T-cell (primary cell): ENCODE measurements at regions not wholly inside any gene's neighbourhood (a gene's known extent, or its start where the extent isn't known, plus 50 kb on each side); places are given as distances from the start of the nearest gene placed in this dataset.

Source experiments
- ATAC-seq, 4 experiments: fragments of 200-7000 bp in 3 of 4; fragments of 150-1000 bp in 1 of 4; cut with Tn5 transposase; replicated peaks in 1 of 4; 1 replicate in 3 of 4; 2 replicates in 1 of 4; pipeline ENCODE4 v1.10.0; 2021; ENCODE audit warnings: moderate library complexity in 3 of 4, mild to moderate bottlenecking in 2 of 4, moderate number of reproducible peaks in 1 of 4
- CTCF ChIA-PET, 2 donors: fragments of 300-600 bp; sonication (Branson Sonifier 250); formaldehyde crosslinking; loops; one replicate each; lab custom pipeline; 2022; ENCODE audit warnings: antibody characterized with exemption in 2 of 2; lab: Charles Lee
- POLR2A ChIA-PET, 2 donors: fragments of 300-600 bp; sonication (Branson Sonifier 250); formaldehyde crosslinking; loops; one replicate each; lab custom pipeline; 2022; ENCODE audit warnings: antibody characterized with exemption in 2 of 2; lab: Charles Lee
- DNase-seq, 35 experiments: peaks; one replicate each; pipeline versions ENCODE4 v3.0.0 to v3.0.0-alpha.2; 2013 to 2023
- H3K27ac ChIP-seq: one replicate; pipeline ENCODE4 v1.5.1; 2013; ENCODE audit warnings: low read length
- H3K27me3 ChIP-seq, 2 experiments: replicated peaks in 1 of 2; 1 replicate in 1 of 2; 2 replicates in 1 of 2; pipeline versions ENCODE4 v1.6.1 to v1.7.0; 2013; ENCODE audit warnings: low read length in 1 of 2, mixed read lengths in 1 of 2; ENCODE audit not compliant: control insufficient read depth in 2 of 2, insufficient read depth in 2 of 2; ENCODE audit errors: extremely low read depth in 1 of 2
- H3K36me3 ChIP-seq, 2 donors: 1 replicate in 1 of 2; 2 replicates in 1 of 2; pipeline versions ENCODE4 v1.6.1 to v1.7.0; 2013; ENCODE audit warnings: low read length in 1 of 2; ENCODE audit not compliant: control insufficient read depth in 2 of 2, insufficient read depth in 1 of 2; ENCODE audit errors: extremely low read depth in 1 of 2
- H3K4me1 ChIP-seq, 2 experiments: 1 replicate in 1 of 2; 2 replicates in 1 of 2; pipeline versions ENCODE4 v1.6.1 to v1.7.0; 2013; ENCODE audit warnings: low read length in 2 of 2, mixed read lengths in 1 of 2; ENCODE audit not compliant: insufficient read depth in 2 of 2, control insufficient read depth in 1 of 2; ENCODE audit errors: extremely low read depth in 1 of 2
- H3K4me3 ChIP-seq, 2 donors: 1 replicate in 1 of 2; 2 replicates in 1 of 2; pipeline versions ENCODE4 v1.5.1 to v1.7.0; 2013; ENCODE audit warnings: mild to moderate bottlenecking in 2 of 2, low read length in 1 of 2, moderate library complexity in 1 of 2; ENCODE audit not compliant: control insufficient read depth in 1 of 2; ENCODE audit errors: extremely low read depth in 1 of 2
- H3K9me3 ChIP-seq: 2 replicates; pipeline ENCODE4 v1.7.0; 2013
- H3K27ac Mint-ChIP-seq, 2 donors: one replicate each; pipeline ENCODE4 v1.8.0; 2020 to 2021; ENCODE audit warnings: mild to moderate bottlenecking in 2 of 2, mixed read lengths in 2 of 2
- H3K27me3 Mint-ChIP-seq, 2 donors: one replicate each; pipeline ENCODE4 v1.8.0; 2021 to 2022; ENCODE audit warnings: mixed read lengths in 2 of 2
- H3K36me3 Mint-ChIP-seq: one replicate; pipeline ENCODE4 v1.8.0; 2021; ENCODE audit warnings: mixed read lengths
- H3K4me1 Mint-ChIP-seq, 3 donors: one replicate each; pipeline ENCODE4 v1.8.0; 2020 to 2022; ENCODE audit warnings: mixed read lengths in 3 of 3, mild to moderate bottlenecking in 1 of 3
- H3K4me3 Mint-ChIP-seq, 3 donors: one replicate each; pipeline ENCODE4 v1.8.0; 2020 to 2022; ENCODE audit warnings: mild to moderate bottlenecking in 3 of 3, mixed read lengths in 3 of 3, moderate library complexity in 3 of 3
- H3K9me3 Mint-ChIP-seq, 3 donors: one replicate each; pipeline ENCODE4 v1.8.0; 2020 to 2022; ENCODE audit warnings: mixed read lengths in 3 of 3
- WGBS: methylation state at CpG from one replicate; pipeline ENCODE4 v1.1.5; 2013; ENCODE audit warnings: missing lambda C conversion rate; ENCODE audit not compliant: insufficient coverage; 5-methylcytosine and 5-hydroxymethylcytosine counted together

DNA sequence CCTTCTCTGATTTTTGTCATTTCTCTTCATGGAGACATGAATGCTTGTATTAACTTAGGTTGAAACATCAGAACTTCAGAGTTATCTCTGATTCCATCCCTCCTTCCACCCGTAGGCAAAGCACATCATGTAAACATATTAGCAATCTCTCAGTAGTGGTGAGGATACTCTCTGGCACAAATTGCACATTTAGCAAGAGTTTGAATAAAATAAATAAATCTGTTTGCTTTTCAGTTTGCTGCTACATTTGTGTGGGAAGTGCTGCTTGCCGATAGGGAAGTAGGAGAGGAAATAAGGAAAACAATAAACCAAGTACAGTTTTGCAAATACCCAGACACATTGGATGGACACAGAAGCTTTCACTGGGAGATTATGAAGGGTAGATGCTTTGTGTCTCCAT is 359.0 kb downstream of the BCKDHB start:
- CTCF ChIA-PET: no interaction called here

DNA sequence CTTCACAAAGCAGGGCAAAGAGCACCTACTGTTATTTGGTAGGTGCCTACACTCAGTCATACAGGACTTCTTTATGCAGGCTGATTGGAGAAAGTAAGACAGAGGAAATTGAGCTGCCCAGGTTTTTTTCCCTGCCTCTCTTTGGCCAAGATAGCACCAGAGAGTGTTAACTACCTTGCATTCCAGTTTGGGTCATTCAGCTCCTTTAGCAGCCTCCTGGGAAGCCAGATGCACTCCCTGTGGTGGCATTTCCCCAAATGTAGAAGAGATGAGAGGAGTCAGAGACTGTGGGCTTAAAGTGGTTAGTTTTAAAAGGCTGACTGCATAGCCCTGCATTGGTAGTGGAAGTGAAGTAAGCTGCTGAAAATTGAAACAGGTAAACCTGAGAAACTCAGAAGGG is 358.4 kb downstream of the BCKDHB start:
- H3K4me3 Mint-ChIP-seq: no peak overlapping the region
- no peaks in the 10 kb centered on the region for H3K27me3 ChIP-seq
- no peak for DNase-seq
- H3K27ac ChIP-seq: no peak overlapping the region
- H3K9me3 ChIP-seq: no peaks in the 10 kb centered on the region
- CTCF ChIA-PET: no interaction called here
- POLR2A ChIA-PET: interaction anchor here in 1 of 2 donors (0.5 kb wide), 1 partner anchor 47 kb away, joined by 7 read pairs; no protein-coding TSS in a partner anchor
- H3K27ac Mint-ChIP-seq: no peak overlapping the region
- H3K36me3 Mint-ChIP-seq: peaks cover 3% of the 10 kb centered on the region
- H3K4me3 ChIP-seq: no peak overlapping the region
- no peaks in the 10 kb centered on the region for H3K36me3 ChIP-seq
- ATAC-seq: no peak
- H3K4me1 ChIP-seq: no peaks in the 10 kb centered on the region
- H3K9me3 Mint-ChIP-seq: no peaks in the 10 kb centered on the region
- H3K4me1 Mint-ChIP-seq: no peaks in the 10 kb centered on the region
- no peaks in the 10 kb centered on the region for H3K27me3 Mint-ChIP-seq

More for the DNA sequence above, 359.0 kb downstream of the BCKDHB start:
- Histone ChIP-seq H3K4me3 (no peak overlapping the region), H3K4me1 (no peaks in the 10 kb centered on the region), H3K27ac (no peak overlapping the region), H3K36me3 (no peaks in the 10 kb centered on the region), H3K27me3 (no peaks in the 10 kb centered on the region), H3K9me3 (no peaks in the 10 kb centered on the region)
- POLR2A ChIA-PET: no interaction called here
- ATAC-seq (no peak), DNase-seq (no peak)
- no peaks in the 10 kb centered on the region for H3K4me1 Mint-ChIP-seq
- WGBS: no CpG with 5 or more reads among the region's 2 CpGs
- no peak overlapping the region for H3K27ac Mint-ChIP-seq
- H3K4me3 Mint-ChIP-seq: no peak overlapping the region
- H3K27me3 Mint-ChIP-seq: no peaks in the 10 kb centered on the region
- no peaks in the 10 kb centered on the region for H3K9me3 Mint-ChIP-seq
- peaks cover 3% of the 10 kb centered on the region for H3K36me3 Mint-ChIP-seq

DNA sequence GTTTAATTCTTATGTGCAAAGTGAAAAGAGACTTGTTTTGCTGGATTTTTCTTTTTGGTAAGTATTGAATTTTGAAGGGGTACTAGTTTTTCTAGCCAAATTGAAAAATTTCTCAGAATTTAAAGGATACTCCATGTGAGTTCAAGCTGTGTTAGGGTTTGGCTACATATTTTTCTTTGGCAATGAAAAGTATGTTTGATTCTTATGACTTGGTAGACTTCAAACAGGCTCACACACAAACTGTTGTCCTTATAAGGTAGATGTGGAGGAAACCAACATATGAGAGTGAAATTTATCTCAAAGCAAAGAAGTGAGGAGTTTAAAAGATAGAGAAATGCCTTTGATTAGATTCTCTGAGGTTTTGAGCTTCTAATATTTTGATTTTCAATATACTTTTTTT is 356.7 kb downstream of the BCKDHB start:
- Histone ChIP-seq H3K4me3 (no peak overlapping the region), H3K27ac (no peak overlapping the region), H3K36me3 (no peaks in the 10 kb centered on the region), H3K27me3 (no peaks in the 10 kb centered on the region), H3K4me1 (no peaks in the 10 kb centered on the region), H3K9me3 (no peaks in the 10 kb centered on the region)
- Mint-ChIP-seq H3K4me1 (no peaks in the 10 kb centered on the region), H3K27ac (no peak overlapping the region), H3K4me3 (no peak overlapping the region), H3K36me3 (peaks cover 3% of the 10 kb centered on the region), H3K9me3 (no peaks in the 10 kb centered on the region), H3K27me3 (no peaks in the 10 kb centered on the region)
- no peak for ATAC-seq
- no peak for DNase-seq
- ChIA-PET CTCF (interaction anchor here in 1 of 2 donors (0.6 kb wide), 1 partner anchor 1279 kb away, joined by 3 read pairs; no protein-coding TSS in a partner anchor), POLR2A (no interaction called here)

DNA sequence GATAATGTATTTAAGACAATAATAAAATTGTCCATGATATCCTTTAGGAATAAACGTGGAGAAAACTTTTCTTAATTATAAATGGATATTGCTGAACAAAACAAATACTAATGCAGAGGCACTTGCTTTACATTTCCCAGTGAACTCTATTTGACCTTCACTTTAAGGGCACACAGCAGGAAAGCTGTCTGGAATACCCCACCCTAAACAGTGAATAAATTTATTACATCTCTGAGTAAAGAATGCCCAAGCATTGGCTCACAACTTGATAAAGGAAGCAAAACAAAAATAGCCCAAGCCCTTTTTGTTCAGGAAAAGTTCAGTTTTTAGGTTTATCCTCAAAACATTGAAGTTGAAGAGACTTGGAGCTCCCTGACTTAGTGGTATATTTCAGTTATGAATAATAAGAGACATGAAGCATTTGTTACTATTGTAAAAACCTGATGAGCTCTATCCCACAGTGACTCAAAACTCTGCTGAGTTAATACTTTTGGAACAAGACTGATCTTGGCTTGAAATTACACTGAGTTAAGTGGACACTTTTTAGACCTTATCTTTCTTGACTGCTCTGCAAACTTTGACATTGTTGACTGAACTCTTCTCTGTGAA is 353.9 kb downstream of the BCKDHB start:
- Histone ChIP-seq H3K27me3 (no peaks in the 10 kb centered on the region), H3K27ac (no peak overlapping the region), H3K4me1 (no peaks in the 10 kb centered on the region), H3K4me3 (no peak overlapping the region), H3K9me3 (no peaks in the 10 kb centered on the region), H3K36me3 (no peaks in the 10 kb centered on the region)
- DNase-seq (no peak), ATAC-seq (no peak)
- H3K9me3 Mint-ChIP-seq: no peaks in the 10 kb centered on the region
- H3K27ac Mint-ChIP-seq: no peak overlapping the region
- H3K27me3 Mint-ChIP-seq: no peaks in the 10 kb centered on the region
- H3K36me3 Mint-ChIP-seq: peaks cover 3% of the 10 kb centered on the region
- CTCF ChIA-PET: no interaction called here
- POLR2A ChIA-PET: no interaction called here
- H3K4me3 Mint-ChIP-seq: no peak overlapping the region
- no peaks in the 10 kb centered on the region for H3K4me1 Mint-ChIP-seq
- no CpG with 5 or more reads among the region's 1 CpG for WGBS

DNA sequence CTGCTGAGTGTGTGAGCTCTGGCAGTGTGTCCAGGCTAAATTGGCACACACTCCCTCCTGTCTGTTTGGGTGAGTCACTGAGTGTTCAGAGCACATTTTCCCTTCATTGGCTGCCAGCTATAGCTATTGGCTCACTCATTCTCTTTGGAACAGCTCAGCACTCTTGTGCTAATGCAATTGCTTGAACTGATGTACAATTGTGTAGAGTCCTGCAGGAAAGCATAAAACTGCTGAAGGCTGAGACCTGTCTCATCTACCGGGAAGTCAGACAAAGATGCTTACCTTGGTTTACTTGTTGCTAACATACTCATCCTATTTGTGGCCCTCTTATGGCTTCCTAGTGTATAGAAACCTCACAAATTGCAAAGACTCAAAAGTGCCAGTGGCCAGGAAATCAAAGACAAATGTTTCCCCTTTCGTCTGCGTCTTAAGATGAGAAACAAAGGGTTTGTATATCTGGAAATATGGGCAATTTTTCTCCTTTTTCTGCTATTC is 351.0 kb downstream of the BCKDHB start:
- whole genome bisulfite sequencing: 100% methylated on average over 1 of the region's 3 CpGs
- no peaks in the 10 kb centered on the region for H3K27me3 ChIP-seq
- Mint-ChIP-seq H3K36me3 (no peaks in the 10 kb centered on the region), H3K27ac (no peak overlapping the region), H3K27me3 (no peaks in the 10 kb centered on the region), H3K9me3 (no peaks in the 10 kb centered on the region), H3K4me1 (no peaks in the 10 kb centered on the region), H3K4me3 (no peak overlapping the region)
- H3K4me1 ChIP-seq: no peaks in the 10 kb centered on the region
- ATAC-seq: no peak
- POLR2A ChIA-PET: no interaction called here
- no peak for DNase-seq
- CTCF ChIA-PET: no interaction called here
- no peaks in the 10 kb centered on the region for H3K9me3 ChIP-seq
- no peak overlapping the region for H3K27ac ChIP-seq
- H3K36me3 ChIP-seq: no peaks in the 10 kb centered on the region
- no peak overlapping the region for H3K4me3 ChIP-seq

DNA sequence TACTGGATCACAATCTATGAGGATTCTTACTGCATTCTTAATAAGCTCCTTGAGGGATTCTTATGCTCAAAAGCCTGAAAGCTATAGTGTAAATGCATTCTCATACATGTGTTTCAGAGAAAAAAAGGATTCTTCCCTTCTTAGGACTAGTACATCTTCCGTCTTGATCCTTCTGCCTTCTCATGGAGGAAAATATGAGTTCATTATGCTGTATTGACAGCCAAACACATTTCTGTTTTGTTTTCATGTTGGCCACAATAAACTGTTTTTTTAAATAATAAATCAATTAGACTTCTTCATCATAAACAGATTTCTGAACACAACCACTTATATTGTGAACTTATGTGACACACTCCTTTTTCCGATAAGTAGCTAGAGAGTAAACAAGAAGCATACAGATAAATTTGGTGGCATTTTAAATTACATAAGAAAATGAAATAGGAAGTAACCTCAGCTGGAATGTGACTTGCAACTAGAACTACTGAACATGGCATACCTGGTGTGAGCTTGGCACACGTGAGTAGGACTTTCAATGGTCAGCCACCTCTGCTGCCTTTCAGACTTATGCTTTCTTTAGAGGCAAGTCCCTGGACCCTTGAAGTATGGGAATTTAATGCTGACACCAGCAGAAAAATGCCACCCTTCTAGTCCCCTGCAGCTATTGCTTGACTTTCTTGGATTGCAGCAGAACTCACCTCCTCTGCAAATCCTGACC is 350.4 kb downstream of the BCKDHB start:
- Mint-ChIP-seq H3K36me3 (no peaks in the 10 kb centered on the region), H3K4me3 (no peak overlapping the region), H3K9me3 (no peaks in the 10 kb centered on the region), H3K4me1 (no peaks in the 10 kb centered on the region), H3K27me3 (no peaks in the 10 kb centered on the region), H3K27ac (no peak overlapping the region)
- CTCF ChIA-PET: no interaction called here
- Histone ChIP-seq H3K36me3 (no peaks in the 10 kb centered on the region), H3K27me3 (no peaks in the 10 kb centered on the region), H3K4me1 (no peaks in the 10 kb centered on the region), H3K9me3 (no peaks in the 10 kb centered on the region), H3K27ac (no peak overlapping the region), H3K4me3 (no peak overlapping the region)
- DNase-seq (no peak), ATAC-seq (no peak)
- POLR2A ChIA-PET: no interaction called here
- WGBS: 100% methylated on average over 1 of the region's 3 CpGs
